Astrocyte of the cerebellum (primary cell): ENCODE measurements at regions not wholly inside any gene's neighbourhood (a gene's known extent, or its start where the extent isn't known, plus 50 kb on each side); places are given as distances from the start of the nearest gene placed in this dataset.
A peak's percentile ranks its signal among the peaks of the same experiment; 100 is the strongest.

Source experiments
- DNase-seq: peaks from one replicate; pipeline ENCODE4 v3.0.0-alpha.2; 2011; ENCODE audit warnings: low read depth
- H3K4me3 ChIP-seq: 2 replicates; pipeline ENCODE4 v1.5.1; 2011; ENCODE audit warnings: mild to moderate bottlenecking, low read depth, low read length, moderate library complexity
- CTCF ChIP-seq: IDR thresholded peaks from 2 replicates; pipeline ENCODE4 v1.5.1; 2012; ENCODE audit warnings: low read length, low read depth, moderate library complexity, mild to moderate bottlenecking; ENCODE audit errors: missing control alignments
- in situ Hi-C: cut with HindIII; loops from 2 replicates; pipeline ENCODE4 v1.10.0; 2017; ENCODE audit warnings: low sequenced_read_pairs

GRCh38 chr14:26395726-26396125 is 202.1 kb downstream of the NOVA1 start:
- no peak for TF ChIP-seq CTCF
- no peak overlapping the region for H3K4me3 ChIP-seq
- no peak for DNase-seq
- in situ Hi-C loops, result no loop called here

- DNase-seq, result peak; percentile 16
- peak; percentile 49 for TF ChIP-seq CTCF
- in situ Hi-C loops, result no loop called here
- H3K4me3 ChIP-seq, result no peak overlapping the region
These were observed 203.6 kb downstream of the NOVA1 start for GRCh38 chr14:26394150-26394810.

GRCh38 chr14:26392498-26392897 is 205.3 kb downstream of the NOVA1 start:
- H3K4me3 ChIP-seq, result no peak overlapping the region
- DNase-seq, result no peak
- in situ Hi-C loops, result no loop called here
- TF ChIP-seq CTCF, result no peak

GRCh38 chr14:26389646-26390508 is 208.0 kb downstream of the NOVA1 start:
- peak; percentile 84 for DNase-seq
- no peak overlapping the region for H3K4me3 ChIP-seq
- in situ Hi-C loops, result no loop called here
- no peak for TF ChIP-seq CTCF

GRCh38 chr14:26385310-26385709 is 212.5 kb downstream of the NOVA1 start:
- in situ Hi-C loops, result no loop called here
- TF ChIP-seq CTCF, result no peak
- no peak for DNase-seq
- no peak overlapping the region for H3K4me3 ChIP-seq

- no peak for TF ChIP-seq CTCF
- DNase-seq, result no peak
These were observed 214.7 kb downstream of the NOVA1 start for GRCh38 chr14:26382901-26383685.

More at GRCh38 chr14:26382901-26383685, 214.7 kb downstream of the NOVA1 start:
- in situ Hi-C loops, result no loop called here
- H3K4me3 ChIP-seq, result no peak overlapping the region
